HG03060 (cell line): ENCODE measurements at regions not wholly inside any gene's neighbourhood (a gene's known extent, or its start where the extent isn't known, plus 50 kb on each side); places are given as distances from the start of the nearest gene placed in this dataset.
"Not testable (repeated sequence)": the region's sequence is repeated elsewhere in the genome, so short reads cannot be mapped to it uniquely, and the experiment has no call there.

ENCODE experiments used
- ATAC-seq: cut with Tn5 transposase; IDR thresholded peaks from one replicate; pipeline ENCODE4 v1.9.1; 2021; ENCODE audit warnings: low read depth, moderate number of reproducible peaks; ENCODE audit not compliant: unreplicated experiment

DNA sequence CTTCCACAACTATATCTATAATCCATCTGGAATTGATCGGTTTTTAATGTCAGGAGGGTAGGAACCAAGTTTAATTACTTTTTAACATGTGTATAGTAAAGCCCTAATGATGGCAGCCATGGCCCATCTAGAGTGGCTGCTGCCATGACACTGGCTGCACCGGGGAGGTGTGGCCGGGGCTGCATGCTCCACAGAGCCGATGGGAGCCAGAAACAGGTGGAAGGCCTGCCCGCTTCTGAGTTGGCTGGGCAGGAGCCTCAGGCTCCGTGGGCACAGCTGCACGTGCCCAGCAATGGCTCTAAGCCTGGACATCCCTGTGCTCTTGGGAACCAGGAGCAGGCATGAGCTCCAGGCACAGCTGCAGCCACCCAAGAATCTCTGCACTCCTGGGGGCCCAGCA, 73.0 kb downstream of the GBP6 start:
- ATAC-seq, result no peak

DNA sequence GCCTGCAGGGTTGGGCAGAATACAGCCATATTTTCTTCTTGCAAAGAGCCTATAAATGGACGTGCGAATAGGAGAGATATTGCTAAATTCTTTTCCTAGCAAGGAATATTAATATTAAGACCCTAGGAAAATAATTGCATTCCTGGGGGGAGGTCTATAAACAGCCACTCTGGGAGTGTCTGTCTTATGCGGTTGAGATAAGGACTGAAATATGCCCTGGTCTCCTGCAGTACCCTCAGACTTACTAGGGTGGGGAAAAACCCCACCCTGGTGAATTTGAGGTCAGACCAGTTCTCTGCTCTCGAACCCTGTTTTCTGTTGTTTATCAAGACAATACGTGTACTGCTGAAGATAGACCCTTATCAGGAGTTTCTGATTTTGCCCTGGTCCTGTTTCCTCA, 74.4 kb downstream of the GBP6 start:
- ATAC-seq, result not testable (repeated sequence)

DNA sequence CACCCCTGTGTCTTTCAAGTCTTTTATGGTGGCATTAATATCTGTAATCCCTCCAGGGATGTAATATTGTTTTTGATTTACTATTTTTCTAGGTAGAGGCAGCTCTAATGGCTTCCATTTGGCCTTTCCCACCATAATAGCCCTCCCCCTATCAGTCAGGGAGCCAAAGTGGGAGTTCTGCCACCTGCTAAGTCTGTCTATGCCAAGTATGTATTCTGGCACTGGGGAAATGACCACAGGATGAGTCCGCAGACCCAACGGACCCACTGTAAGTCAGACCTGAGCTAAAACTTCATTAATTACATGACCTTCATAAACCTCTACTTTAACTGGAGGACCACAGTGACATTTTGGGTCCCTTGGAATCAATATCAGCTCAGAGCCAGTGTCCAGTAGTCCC, 77.1 kb downstream of the GBP6 start:
- no peak for ATAC-seq

DNA sequence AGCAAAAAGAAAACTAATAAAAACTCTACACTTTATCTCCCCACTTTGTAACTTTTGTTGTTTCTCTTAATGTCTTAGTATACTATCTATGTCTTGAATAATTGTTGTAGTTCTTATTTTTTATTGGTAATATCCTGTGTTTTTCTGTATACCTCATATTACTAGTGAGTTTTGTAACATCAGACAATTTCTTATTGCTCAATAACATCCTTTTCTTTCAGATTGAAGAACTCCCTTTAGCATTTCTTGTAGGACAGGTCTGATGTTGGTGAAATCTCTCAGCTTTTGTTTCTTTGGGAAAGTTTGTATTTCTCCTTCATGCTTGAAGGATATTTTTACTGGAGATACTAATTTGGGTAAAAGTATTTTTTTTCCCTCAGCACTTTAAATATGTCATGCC, 79.8 kb upstream of the LRRC8B start:
- ATAC-seq, result no peak

DNA sequence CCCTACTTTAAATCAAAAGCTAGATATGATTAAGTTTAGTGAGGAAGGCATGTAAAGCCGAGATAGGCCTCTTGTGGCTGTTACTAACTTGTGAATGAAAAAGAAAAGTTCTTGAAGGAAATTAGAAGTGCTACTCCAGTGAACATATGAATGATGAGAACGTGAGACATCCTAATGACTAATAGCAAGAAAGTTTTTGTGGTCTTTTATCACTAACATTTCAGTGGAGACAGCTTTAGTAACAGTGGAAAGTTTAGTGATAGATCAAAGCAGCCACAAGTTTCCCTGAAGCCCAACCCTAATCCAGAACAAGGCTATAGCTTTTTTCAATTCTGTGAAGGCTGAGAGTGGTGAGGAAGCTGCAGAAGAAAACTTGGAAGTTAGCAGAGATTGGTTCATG, 73.6 kb upstream of the LRRC8B start:
- no peak for ATAC-seq

DNA sequence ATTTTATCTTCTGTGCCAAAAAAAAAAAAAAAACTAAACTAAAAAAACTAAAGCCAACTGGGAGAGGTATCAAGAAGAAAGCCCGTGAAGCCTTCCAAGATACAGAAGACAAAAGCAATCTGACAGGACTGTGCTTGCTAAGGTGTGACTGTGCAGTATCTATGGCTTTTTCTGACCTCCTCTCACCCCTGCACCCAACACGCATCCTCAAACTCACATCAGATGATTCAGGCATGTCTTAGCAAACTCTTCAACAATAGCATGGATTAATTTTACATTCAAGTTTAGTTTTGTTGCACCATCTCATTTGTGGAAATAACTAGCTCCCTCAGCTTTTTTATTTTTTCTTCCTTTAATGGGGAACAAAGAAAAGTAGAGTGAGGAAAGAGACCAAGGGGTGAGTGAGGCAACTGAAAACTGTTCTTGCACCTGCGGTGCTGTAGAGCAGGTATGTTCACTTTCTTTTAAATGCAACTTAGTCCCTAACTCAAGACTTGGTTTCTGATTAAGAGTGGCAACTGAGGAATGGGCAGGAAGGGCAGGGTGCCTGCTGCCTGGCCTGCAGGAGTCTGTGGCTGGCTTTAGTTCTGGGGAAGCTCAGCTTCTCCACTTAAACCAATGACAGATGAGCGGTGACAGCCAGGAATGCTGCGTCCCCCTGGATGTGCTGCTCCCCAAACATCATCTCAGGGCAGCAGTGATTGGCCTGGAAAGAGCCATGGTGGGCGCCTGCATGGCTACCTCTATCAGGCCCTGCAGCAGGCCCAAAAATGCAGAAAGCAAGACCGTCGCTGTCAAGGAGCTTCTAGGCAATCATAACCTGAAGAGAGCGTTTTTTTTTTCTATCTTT, 71.3 kb upstream of the LRRC8B start:
- ATAC-seq, result no peak

DNA sequence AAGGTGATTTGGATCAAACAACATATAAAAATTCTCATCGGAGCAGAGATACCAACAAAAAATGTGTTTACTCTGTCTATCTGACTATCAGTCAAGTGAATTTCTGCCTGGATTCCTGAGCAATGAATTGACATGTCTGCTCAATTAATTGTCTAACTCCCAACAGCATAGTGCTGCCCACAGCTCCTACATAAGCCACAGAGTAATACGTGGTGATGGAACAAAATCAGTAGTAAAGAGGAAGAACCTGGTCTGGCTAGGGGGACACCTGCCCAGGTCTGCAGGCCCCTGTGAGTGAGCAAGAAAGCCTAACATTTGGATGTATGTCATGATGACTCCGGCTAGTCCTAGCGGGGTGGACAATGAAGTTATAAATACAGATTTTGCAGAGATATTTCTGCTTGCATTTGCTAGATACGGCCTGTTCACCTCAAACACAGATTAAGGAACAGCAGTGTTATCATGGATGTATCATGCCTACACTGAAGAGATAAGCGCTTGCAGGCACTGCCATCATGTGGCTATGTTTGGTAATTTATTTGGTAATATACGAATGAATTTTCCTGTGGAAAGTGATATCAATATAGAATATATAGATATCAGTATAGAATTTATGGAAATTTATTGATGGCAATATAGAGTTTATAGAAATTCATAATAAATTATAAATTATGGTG, 69.6 kb upstream of the LRRC8B start:
- ATAC-seq, result no peak

DNA sequence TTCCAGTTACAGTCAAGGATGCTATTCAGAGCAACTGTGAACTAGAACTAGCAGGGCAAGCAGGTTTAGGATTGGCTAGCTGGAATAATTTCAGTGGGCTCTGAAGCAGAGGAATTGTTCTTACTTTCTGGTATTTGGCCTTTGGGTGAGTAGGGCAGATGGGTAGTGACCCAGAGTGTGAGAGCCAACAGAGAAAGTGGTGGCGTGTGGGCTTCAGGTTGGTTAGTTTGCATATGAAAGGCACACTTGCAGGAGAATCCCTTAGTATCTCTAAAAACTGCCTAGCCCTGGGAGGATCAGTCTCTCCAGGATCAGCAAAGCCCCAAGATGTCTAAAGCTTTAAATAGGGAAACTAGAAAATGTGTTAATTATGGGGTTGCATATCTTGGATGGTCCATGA, 67.6 kb upstream of the LRRC8B start:
- ATAC-seq, result no peak

DNA sequence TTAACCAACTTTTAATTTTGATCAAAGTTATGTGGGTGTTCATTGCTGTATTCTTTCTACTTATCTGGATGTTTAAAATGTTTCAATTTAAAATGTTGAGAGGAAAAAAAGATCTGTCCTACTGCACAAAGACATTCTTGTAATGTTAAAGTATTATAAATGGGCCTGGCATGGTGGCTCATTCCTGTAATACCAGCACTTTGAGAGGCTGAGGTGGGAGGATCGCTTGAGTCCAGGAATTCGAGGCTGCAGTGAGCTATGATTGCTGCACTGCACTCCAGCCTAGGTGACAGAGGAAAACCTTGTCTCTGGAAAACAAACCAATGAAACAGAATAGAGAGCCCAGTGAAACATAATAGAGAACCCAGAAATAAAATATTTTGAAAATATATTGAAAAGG, 65.5 kb upstream of the LRRC8B start:
- no peak for ATAC-seq

DNA sequence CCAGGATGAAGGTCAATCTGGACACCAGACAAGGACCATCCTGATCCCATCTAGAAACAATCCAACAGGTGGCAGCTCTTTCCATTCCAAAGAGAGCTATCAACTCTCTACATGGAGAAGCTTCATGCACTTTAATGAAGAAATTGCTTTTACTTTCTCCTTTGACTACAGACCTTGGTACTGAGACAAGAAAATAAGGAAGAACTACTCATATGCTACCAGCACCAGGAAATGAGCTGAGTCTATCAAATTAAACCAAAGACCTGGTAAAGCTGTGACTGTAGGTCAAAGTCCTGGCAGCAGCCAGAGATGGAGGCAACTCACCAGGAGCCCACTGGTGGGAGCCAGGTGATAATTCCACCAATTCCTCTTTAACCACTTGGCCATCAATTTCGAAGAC, 64.3 kb upstream of the LRRC8B start:
- no peak for ATAC-seq

DNA sequence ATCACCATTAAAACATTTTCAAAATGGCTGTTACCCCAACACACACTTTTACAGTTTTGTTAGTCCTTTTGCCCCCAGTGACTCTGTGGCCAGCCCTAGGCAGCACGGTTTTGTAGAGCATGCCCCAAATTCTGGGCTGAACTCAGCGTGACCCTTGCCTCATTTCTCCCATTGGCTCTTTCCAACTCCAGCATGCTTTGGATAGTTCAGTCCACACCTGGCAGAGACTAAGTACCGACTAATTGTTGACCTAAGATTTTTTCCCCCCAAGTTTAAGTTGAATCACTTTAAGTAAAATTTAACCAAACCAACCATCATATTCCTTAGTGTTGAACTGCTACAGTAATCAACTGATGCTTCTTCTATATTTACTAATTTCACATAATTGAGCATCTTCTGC, 62.4 kb upstream of the LRRC8B start:
- no peak for ATAC-seq

DNA sequence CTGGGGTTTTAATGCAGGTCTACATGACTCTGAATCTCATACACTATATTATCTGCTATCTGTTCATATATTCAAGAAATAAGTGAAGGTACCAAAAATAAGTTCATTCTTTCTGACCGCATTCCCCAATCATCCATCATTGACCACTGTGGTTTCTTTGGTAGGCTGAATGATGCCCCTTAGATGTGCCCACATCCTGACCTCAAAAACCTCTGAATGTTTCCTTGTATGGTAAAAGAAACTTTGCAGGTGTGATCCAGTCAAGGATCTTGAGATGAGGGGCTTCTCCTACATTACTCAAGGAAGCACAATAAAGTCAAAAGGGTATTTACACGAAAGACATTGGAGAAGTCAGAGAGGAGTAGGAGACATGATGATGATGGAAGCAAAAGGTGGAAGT, 60.6 kb upstream of the LRRC8B start:
- no peak for ATAC-seq

DNA sequence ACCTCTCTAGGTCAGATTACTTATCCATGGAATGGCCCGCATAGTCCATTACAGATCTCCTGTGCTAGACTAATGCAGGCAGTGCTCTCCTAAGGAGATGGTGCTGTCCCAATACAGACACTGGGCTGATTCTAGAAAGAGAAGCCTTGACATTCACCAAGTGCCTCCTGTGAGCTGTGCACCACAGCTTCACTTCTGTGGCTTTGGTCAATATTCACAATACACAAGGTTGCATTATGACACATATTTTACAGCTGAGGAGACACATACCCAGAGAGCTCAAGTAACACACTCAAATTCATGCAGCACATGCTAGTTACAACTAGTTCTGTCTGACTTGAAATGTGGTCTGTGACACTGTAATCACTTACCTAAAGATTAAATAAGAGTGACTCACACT, 59.4 kb upstream of the LRRC8B start:
- ATAC-seq, result peak; percentile 58

DNA sequence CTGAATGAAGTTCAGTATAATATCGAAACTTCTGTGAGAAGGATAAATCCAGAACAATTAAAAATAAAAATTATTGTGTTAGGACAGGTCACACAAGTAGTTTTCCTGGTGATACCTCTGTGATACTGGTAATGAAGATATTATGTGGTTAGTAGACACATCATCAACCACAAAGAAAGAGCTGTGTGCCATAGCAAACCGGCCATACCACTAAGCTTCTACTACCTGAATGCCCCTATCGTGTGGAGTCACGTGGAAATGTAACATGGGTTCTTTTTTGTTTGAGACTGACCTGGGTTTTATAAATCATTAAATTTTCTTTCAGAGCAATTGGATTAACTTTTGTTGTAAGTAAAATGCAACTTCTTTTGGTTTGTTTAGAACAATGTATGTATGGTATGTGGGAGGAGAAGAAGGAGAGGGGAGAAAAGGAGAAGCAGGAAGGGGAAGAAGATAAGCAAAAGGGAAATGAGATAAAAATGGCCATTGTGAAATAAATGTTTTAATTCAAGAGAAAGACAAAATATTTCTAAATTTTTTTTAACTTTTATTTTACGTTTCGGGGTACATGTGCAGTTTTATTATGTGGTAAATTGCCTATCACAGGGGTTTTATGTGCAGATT, 58.2 kb upstream of the LRRC8B start:
- no peak for ATAC-seq

DNA sequence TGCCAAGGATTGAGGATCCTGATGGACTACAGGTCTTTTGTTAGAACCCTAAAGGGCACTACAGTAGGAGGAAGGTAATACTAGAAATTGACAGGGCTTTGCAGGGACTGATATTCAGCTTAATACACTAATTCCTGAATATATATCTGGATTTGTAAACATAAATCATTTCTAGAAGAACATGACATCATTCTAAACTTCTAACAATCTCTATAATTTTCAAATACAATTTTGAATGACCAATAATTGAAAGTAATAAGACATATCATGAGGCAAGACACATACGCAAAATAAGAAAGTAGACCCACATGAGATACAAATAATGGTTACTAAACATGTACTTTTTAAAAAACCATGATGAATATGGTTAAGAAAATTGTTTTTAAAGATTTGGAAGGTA, 52.4 kb upstream of the LRRC8B start:
- no peak for ATAC-seq

DNA sequence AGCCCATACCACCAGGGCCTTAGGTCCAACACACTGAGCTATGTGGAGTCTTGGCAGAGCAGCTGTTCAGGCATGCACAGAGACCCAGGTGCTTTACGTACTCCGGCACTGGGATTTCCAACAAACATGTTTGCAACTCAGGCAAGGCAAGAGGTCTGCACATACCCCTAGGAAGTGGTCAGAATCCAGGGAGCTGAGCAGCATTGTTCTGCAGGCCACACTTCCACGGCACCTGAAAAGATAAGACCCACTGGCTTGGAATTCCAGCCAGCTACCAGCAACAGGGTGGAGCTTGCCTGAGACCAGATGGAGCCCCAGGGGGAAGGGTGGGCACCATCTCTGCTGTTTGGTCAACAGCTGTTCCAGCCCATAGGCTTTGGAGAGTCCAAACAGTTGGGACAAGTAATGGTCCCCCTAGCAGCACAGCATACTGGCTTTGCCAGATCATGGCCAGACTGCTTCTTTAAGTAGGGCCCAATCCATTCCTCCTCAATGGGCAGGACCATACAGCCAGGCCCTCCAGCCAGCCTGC, 51.7 kb upstream of the LRRC8B start:
- no peak for ATAC-seq
